Hepatocyte (in vitro differentiated cells): ENCODE measurements at regions not wholly inside any gene's neighbourhood (a gene's known extent, or its start where the extent isn't known, plus 50 kb on each side); places are given as distances from the start of the nearest gene placed in this dataset.

Source experiments
- DNase-seq: peaks from one replicate; pipeline ENCODE4 v3.0.0-alpha.2; 2016; ENCODE audit warnings: low spot score
- H2AFZ ChIP-seq: fragments of 200-600 bp; sonication (generic); 2 replicates; pipeline ENCODE4 v1.6.0; 2016; ENCODE audit warnings: antibody characterized with exemption, mild to moderate bottlenecking
- H3K27ac ChIP-seq: fragments of 200-600 bp; sonication (generic); 2 replicates; pipeline ENCODE4 v1.5.1; 2016; ENCODE audit warnings: mild to moderate bottlenecking
- H3K27me3 ChIP-seq: fragments of 200-600 bp; sonication (generic); 2 replicates; pipeline ENCODE4 v1.6.1; 2016
- H3K36me3 ChIP-seq: fragments of 200-600 bp; sonication (generic); replicated peaks from 2 replicates; pipeline ENCODE4 v1.5.1; 2016; ENCODE audit warnings: low read depth; ENCODE audit not compliant: insufficient read depth
- H3K4me1 ChIP-seq: fragments of 200-600 bp; sonication (generic); 2 replicates; pipeline ENCODE4 v1.5.1; 2016; ENCODE audit warnings: mild to moderate bottlenecking, moderate library complexity; ENCODE audit not compliant: insufficient read depth
- H3K4me2 ChIP-seq: fragments of 200-600 bp; sonication (generic); 2 replicates; pipeline ENCODE4 v1.6.0; 2016
- H3K4me3 ChIP-seq: fragments of 200-600 bp; sonication (generic); 2 replicates; pipeline ENCODE4 v1.5.1; 2016; ENCODE audit warnings: mild to moderate bottlenecking
- H3K79me2 ChIP-seq: fragments of 200-600 bp; sonication (generic); 2 replicates; pipeline ENCODE4 v1.6.0; 2017; ENCODE audit warnings: mild to moderate bottlenecking
- H3K9me2 ChIP-seq: fragments of 200-600 bp; sonication (generic); replicated peaks from 2 replicates; pipeline ENCODE4 v1.6.0; 2017; ENCODE audit warnings: mild to moderate bottlenecking; ENCODE audit not compliant: insufficient read depth
- H3K9me3 ChIP-seq: fragments of 200-600 bp; sonication (generic); 2 replicates; pipeline ENCODE4 v1.5.1; 2016; ENCODE audit warnings: low read depth, mild to moderate bottlenecking
- H4K20me1 ChIP-seq: fragments of 200-600 bp; sonication (generic); 2 replicates; pipeline ENCODE4 v1.6.0; 2016; ENCODE audit warnings: mild to moderate bottlenecking; ENCODE audit not compliant: insufficient read depth, poor library complexity, severe bottlenecking
- CTCF ChIP-seq: fragments of 200-600 bp; sonication (generic); IDR thresholded peaks from 2 replicates; pipeline ENCODE4 v1.5.1; 2016; ENCODE audit warnings: antibody characterized with exemption, mild to moderate bottlenecking; ENCODE audit not compliant: poor library complexity
- EZH2 ChIP-seq: fragments of 200-600 bp; sonication (generic); IDR thresholded peaks from 2 replicates; pipeline ENCODE4 v1.6.1; 2016; ENCODE audit warnings: antibody characterized with exemption, mild to moderate bottlenecking, borderline replicate concordance
- EZH2phosphoT487 ChIP-seq: fragments of 200-600 bp; sonication (generic); IDR thresholded peaks from one replicate; pipeline ENCODE4 v1.6.1; 2018; ENCODE audit warnings: antibody characterized with exemption, mild to moderate bottlenecking, low read depth, moderate library complexity; ENCODE audit not compliant: unreplicated experiment, severe bottlenecking
- WGBS: methylation state at CpG from one replicate; pipeline ENCODE4 v1.1.6; 2016; ENCODE audit warnings: low lambda C conversion rate; ENCODE audit errors: missing lambda C conversion rate; 5-methylcytosine and 5-hydroxymethylcytosine counted together

DNA sequence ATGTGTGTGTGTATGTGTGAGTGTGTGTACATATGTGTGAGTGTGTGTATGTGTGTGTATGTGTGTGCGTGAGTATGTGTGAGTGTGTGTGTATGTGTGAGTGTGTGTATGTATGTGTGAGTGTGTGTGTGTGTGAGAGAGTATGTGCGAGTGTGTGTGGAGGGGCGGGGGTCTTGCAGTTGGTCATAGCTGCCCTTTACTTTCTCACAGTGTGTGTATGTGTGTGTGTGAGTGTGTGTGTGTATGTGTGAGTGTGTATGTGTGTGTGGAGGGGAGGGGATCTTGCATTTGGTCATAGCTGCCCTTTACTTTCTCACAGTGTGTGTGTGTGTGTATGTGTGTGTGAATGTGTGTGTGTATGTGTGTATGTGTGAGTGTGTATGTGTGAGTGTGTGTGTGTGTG lies 74.8 kb upstream of the ENPP6 start:
- H4K20me1 ChIP-seq, result no peaks in the 10 kb centered on the region
- peak overlapping the region; percentile 20 for H3K27ac ChIP-seq
- no peak overlapping the region for H2AFZ ChIP-seq
- H3K36me3 ChIP-seq, result no peaks in the 10 kb centered on the region
- TF ChIP-seq EZH2 (no peak), CTCF (no peak), EZH2phosphoT487 (no peak)
- H3K79me2 ChIP-seq, result no peaks in the 10 kb centered on the region
- no peaks in the 10 kb centered on the region for H3K9me2 ChIP-seq
- WGBS, result 100% methylated on average over 2 of the region's 3 CpGs
- no peak for DNase-seq
- H3K4me2 ChIP-seq, result no peak overlapping the region
- H3K4me1 ChIP-seq, result peaks cover 19% of the 10 kb centered on the region
- H3K27me3 ChIP-seq, result no peaks in the 10 kb centered on the region
- no peak overlapping the region for H3K4me3 ChIP-seq
- no peaks in the 10 kb centered on the region for H3K9me3 ChIP-seq

- TF ChIP-seq EZH2, result no peak
- no peak for TF ChIP-seq EZH2phosphoT487
- TF ChIP-seq CTCF, result no peak
- no peak overlapping the region for H3K4me2 ChIP-seq
- WGBS, result 84% methylated on average over 3 of the region's 3 CpGs
- H3K4me3 ChIP-seq, result no peak overlapping the region
- no peak overlapping the region for H2AFZ ChIP-seq
- H3K79me2 ChIP-seq, result no peaks in the 10 kb centered on the region
- no peaks in the 10 kb centered on the region for H3K9me3 ChIP-seq
- peak overlapping the region; percentile 56 for H3K27ac ChIP-seq
- H4K20me1 ChIP-seq, result no peaks in the 10 kb centered on the region
- H3K36me3 ChIP-seq, result no peaks in the 10 kb centered on the region
- no peak for DNase-seq
- H3K4me1 ChIP-seq, result peaks cover 25% of the 10 kb centered on the region
- no peaks in the 10 kb centered on the region for H3K9me2 ChIP-seq
- H3K27me3 ChIP-seq, result no peaks in the 10 kb centered on the region
Observed at GRCh38 chr4:184289179-184289535, 71.5 kb upstream of the ENPP6 start.

DNA sequence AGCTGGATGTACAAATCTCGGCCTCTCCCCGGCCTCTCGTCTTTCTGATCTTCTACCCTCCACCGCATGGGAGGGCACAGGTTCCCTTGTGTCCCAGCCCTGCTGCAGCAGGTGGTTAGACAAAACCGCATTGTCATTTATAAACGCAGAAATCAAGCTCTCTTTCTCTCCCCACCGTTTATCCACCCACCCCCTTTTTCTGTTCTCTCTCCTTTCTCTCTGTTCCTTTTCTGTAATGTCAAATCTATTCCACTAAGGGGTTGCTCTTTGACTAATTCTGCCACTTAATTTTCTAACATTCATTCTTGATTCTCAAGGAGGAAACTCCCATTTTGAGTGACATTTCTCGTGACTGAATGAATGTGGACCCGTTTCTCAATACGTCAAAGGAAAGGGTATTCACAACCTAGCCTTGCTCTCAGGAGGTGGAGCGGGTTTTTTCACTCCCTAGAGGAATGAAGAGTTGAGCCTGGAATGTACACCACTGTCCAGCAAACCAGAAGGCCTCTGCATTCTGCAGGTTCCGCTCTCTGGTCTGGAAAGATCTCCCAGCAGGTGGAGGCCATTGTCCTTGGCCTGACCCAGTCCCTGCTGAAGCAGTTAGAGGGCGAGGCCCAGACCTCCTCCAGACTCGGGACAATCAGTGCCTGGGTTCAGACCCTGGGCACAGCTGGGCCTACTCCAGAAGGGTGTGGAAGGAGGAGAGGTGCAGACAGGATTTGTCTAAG lies 70.9 kb upstream of the ENPP6 start:
- 87% methylated on average over 13 of the region's 14 CpGs for WGBS
- no peak overlapping the region for H3K4me3 ChIP-seq
- no peaks in the 10 kb centered on the region for H3K27me3 ChIP-seq
- no peaks in the 10 kb centered on the region for H3K36me3 ChIP-seq
- H3K9me3 ChIP-seq, result no peaks in the 10 kb centered on the region
- no peak for TF ChIP-seq EZH2
- H3K4me1 ChIP-seq, result peaks cover 25% of the 10 kb centered on the region
- H3K27ac ChIP-seq, result peak overlapping the region; percentile 56
- no peaks in the 10 kb centered on the region for H3K9me2 ChIP-seq
- H3K79me2 ChIP-seq, result no peaks in the 10 kb centered on the region
- no peak overlapping the region for H2AFZ ChIP-seq
- DNase-seq, result no peak
- H3K4me2 ChIP-seq, result peak overlapping the region; percentile 46
- H4K20me1 ChIP-seq, result no peaks in the 10 kb centered on the region

GRCh38 chr4:184287697-184288255 lies 70.1 kb upstream of the ENPP6 start:
- Histone ChIP-seq H3K9me2 (no peaks in the 10 kb centered on the region), H3K9me3 (no peaks in the 10 kb centered on the region), H4K20me1 (no peaks in the 10 kb centered on the region), H3K4me2 (peak overlapping the region; percentile 46), H3K4me3 (no peak overlapping the region), H3K27me3 (no peaks in the 10 kb centered on the region), H2AFZ (peak overlapping the region; percentile 23), H3K36me3 (no peaks in the 10 kb centered on the region), H3K79me2 (no peaks in the 10 kb centered on the region), H3K4me1 (peaks cover 22% of the 10 kb centered on the region), H3K27ac (peak overlapping the region; percentile 56)
- WGBS, result 14% methylated on average over 5 of the region's 5 CpGs
- DNase-seq, result peak; percentile 72
- no peak for TF ChIP-seq EZH2phosphoT487
- peak; percentile 63 for TF ChIP-seq CTCF
